Activated naive CD4-positive, alpha-beta T cell treated with Interleukin-2 at 50 U/mL for 16 hours (primary cell): ENCODE measurements at regions not wholly inside any gene's neighbourhood (a gene's known extent, or its start where the extent isn't known, plus 50 kb on each side); places are given as distances from the start of the nearest gene placed in this dataset.

ENCODE experiments used
- DNase-seq: peaks from one replicate; pipeline ENCODE4 v3.0.0-alpha.2; 2020

DNA sequence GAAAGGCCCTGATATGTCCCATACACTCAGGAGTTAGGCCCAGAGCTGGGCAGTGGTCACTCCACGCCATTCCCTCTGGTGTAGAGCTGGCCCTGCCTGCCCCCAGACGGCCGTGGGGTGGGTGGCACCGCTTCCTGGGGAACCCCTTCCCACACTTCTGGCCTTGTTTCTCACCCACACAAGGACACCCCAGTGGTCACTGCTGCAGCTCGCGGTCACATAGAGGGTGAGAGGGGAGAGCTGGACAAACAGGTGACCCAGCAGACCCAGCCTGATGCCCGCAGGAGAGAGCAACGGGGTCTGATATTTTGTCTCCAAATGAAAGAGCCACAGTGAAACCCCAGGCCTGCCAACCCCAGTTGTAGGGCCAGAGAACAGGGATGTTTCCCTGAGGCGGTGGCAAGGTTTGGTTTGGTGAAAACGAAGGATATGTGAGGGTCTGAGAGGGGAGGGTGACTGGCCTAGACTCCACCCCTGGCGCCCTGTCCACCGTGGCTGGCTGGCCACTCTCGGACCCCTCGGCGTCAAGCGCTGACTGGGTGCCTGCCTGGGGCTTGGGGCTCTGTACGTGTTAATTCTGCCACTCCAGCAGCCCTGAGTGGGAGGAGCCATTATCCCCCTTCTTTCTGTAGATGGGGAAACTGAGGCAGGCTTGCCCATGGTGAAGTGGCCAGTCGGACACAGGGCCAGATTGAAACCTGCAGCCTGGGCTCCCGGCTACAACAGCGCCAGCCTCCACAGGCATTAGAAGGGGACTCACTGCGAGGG lies 71.0 kb upstream of the PPARA start:
- DNase-seq: no peak

DNA sequence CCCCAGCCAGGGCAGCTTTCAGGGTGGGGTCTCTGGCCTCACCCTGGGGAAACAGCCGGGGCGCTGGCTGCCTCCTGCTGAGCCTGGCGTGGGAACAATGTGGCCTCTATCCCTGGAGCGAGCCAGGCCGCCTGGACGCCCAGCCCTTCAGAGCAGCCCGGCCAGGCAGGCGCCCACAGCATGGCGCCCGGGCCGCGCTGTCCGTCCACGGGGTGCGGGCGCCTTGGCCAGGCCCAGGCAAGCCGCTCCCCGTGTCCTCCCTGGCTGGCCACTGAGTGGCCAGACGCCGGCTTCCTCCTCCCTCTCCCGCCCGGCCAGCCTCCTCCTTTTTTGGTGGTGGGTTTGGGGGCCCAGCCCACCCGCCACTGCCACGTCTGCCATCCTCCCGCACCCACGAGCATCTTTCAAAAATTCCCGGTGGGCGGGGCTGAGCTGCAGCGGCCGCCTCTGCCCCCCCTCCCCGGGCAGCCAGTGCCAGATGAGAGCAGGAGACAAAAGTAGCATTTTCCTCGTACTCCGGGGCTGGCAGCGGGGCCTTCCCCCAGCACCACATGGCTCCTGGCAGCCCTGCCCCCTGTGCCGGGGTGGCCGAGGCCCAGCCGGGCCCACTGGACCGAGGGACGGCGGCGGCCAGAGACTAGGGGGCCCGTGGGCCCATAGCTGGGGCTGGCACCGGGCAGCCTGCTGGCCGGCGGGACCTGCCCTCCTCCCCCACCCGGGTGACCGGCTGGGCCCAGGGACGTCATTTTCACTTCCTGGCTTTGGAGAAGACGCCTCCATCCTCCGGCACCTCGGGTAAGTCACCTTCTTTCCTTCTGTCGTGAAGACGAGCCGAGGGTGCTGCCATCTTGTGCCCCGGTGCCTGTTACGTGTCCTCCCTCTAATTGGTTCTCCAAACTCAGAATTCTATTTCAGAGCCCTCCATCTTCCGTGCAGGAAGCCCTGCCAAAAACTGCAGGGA lies 70.2 kb upstream of the PPARA start:
- DNase-seq: no peak

DNA sequence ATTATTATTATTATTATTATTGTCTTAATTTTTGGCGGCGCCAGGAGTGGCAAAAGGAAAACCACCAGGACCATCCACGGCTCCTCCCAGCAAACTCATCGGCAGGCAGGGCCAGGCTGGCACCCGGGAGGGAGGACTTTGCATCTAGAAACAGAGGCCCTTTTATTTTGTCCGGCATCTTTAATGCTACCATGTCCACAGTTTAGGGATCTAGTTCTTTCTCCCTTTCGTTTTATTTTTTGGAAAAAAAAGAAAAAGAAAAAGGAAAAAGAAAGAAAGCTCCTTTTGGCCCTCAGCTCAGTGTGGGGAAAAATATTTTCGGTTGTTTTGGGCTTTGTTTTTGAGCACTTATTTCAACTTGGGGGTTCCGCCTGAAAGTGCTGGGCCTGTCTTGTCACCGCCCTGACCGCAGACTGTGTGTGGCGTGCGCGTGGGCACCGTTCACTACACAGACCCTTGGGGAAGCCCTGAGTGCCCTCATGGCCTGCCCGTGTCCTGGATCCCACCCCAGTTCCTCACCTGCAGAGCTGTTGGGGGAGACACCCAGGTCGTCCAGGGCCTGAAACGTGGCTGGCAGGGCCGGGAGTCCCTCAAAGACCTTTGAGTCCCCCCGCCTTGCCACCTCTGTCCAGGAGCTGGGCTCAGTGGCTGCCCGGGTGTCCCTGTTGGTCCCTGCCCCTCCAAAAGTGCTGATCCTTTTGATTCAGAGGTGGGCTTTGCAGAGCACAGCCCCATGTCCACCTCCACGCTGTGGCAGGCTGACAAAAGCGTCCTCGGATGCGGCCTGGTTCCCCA lies 69.1 kb upstream of the PPARA start:
- no peak for DNase-seq

DNA sequence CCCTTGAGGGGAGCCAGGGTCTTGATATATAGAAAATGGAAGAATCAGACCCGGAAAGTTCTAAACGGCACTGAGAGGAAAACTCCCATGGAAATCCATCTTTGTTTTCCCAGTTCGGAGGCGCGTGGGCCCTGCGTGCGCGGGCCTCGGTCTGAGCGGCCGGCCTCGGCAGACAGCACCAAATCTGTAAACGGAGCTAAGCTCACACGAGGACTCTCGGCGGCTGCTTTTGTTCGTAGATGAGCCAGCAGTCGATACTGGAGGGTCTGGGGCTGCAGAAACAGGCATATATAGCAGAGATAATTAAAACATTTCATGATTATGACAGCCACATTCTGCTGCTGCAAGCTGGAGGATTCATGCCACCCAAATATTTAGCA lies 68.5 kb upstream of the PPARA start:
- no peak for DNase-seq

DNA sequence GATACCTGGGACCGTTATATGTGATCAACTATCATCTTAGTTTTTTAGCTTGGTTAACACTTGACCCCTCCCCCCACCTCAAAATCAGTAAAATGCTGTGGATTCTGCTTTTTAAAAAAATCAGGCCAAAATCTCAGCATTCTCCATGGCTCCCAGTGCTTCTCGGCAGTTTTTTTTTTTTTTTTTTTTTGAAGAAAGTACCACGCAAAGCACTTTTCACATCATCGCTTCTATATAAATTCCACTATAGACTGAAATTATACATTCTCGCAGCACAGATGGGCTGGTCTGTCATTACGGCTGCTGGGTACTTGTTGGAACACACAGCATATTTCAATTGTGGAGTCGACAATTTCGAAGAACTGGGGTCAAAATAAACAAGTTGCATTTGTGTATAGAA lies 67.7 kb upstream of the PPARA start:
- DNase-seq: no peak

DNA sequence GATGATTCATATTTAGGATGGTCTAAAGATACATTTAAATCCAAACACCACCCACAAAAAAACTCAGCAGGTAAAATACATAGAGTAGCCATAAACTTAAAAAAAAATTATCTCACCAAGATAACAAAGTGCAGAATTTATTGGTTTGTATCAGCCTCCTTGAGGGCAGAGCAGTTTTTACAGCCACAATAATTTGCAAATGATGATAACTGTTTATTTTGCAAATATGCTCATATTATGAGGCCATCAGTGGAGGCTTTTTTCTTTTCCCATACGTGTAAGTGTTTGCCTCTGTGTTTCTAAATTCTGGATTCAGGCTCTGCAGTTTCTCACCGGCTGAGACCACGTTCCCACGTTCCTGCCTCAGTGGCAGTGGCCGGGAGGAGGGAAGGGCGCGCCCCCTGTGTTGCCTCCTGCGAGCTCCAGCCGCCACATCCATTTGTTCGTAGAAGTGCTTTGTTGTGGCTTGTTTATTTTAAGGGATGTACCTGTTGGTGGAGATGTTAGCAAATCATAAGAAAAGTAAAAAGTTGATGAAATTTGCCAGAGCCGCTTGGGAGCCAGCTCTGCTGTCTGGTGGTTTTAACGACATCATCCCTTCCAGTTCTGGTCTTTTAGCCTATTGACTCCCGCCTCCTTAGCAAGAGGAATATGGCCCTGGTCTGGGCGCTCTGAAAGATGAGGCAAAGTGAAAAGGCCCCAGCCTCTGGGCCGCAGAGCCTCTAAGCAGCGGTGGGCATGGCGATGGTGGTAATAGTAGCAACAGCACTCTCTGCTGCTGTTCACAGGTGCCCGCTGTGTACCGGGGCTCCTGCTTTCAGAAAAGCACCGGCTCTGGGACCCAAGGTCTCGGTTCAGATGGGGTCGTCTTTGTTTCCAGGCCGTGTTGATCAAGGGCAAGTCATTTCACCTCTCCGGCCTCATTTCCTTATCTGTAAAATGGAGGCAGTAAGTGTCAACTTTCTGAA lies 66.7 kb upstream of the PPARA start:
- no peak for DNase-seq

DNA sequence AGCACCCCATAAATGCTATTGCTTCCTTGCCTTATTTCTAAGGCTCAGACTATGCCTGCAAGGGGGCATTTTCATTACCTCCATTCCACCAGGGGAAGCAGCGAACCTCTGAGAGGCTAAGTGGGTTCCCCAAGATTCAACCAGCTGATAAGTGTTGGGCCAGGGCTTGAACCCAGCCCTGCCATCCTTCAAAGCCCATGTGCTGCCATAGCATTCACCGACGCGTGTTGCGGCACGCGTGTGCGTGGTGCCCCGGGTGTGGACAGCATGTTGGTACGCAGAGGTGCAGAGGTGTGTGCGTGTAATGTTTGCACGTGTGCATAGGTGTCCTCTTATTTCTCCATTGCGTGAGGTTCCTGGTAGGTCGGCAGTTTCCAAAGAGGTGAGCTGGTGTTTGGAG lies 66.0 kb upstream of the PPARA start:
- no peak for DNase-seq

DNA sequence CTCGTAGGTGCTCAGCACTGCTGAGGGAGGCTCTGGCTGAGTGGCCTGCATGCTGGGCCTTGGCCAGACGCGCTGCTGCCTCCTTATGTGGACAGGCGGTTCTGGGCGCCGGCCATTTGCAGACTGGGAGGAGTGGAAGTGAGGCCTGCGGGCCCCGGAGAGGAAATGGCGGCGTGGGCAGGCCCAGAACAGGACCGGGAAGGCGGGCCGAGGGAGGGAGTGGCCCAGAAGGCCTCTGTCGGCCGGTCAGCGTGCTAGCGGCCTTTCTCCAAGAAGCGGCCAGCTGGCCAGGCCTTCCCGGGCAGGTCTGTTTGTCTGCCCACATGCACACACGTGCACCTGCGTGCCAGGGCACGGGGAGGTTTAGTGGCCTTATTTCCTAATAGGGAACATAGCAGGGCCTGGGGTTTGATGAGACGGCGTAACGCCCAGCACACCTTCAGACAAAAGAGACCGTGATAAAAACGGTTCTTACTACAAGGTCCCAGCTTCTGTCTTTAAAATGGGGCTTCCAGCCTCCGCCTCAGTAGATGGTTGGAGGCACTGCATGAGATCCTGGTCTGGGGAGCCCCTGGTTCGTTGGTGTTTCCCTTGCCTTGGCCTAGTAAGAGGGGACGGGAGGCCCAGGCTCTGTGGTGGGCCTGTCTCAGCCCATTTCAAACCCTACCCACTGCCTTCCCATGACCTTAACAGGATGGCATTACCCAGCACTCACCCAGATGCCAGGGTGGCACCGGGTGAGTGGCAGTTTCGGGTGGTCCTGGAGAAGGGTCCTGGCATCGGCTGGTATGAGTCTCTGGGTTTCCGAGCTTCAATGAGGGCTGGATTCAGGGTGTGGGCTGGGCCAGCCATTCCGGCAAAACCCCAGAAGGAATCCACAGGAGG lies 65.1 kb upstream of the PPARA start:
- no peak for DNase-seq

DNA sequence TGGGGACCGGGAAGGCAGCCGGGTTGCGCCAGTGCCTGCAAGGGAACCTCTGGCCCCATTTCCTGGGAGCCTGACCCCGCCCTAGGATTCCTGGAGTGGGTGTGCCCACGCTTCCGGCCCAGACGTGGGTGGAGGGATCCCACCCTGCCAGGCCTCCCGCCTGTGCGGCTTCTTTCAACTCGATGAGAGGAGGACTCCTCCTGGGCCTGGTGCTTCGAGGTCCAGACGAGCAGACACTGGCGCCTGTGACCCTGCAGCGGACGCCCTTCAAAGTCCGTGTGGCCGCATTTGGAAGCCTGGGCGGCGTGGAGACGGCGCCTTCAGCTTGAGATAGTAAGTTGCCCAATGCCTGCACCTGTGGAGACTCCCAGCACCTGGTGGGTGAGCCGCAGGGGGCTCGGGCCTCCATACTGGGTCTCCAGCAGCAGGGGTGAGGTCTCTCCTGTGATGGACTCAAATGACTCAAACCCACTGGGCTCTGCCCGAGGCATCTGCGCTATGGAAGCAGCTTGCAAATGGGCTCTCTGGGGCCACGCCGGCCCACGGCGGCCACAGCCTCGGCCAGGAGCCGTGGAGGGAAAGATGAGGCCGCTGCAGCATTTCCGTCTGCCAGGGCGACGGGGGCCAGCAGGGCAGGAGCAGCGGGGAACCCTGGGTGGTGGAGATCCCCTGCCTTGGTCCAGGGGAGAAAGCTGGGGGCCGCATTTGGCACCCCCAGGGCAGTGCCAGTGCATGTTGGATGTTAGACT lies 64.3 kb upstream of the PPARA start:
- no peak for DNase-seq

DNA sequence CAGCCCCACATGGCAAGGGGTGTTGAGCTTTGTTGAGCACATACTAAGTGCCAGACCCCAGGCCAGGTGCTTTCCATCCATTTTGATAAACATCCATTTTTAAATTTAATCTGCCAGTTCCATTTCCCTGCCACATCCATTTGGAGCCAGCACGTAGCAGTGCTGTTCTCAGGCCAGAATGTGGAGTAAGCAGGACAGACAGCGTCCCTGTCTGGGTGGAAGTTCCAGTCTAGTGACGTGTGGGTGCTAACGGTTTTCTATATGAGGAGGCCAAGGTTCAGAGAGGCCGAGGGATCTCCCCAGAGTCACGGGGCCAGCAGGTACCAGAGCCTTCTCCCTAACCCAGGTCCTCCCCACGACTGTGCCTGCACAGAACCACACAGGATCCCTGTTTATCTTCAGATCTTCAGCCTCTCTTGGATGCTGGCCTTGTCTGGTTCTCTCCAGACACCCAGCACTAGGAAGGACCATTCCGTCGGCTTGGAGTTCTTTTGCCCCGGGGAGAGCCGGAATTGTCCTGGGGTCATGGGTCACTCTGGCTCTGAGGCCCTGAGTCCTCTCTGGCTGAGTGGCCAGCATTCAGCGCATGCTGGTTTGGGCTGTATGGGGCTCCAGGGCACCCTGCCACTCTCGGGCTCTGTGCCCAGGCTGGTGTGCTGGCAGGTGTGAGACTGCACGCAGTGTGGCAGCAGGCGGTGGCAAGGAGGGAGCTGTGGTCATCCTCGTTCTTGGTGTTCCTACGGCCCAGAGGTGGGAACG lies 63.6 kb upstream of the PPARA start:
- DNase-seq: no peak

DNA sequence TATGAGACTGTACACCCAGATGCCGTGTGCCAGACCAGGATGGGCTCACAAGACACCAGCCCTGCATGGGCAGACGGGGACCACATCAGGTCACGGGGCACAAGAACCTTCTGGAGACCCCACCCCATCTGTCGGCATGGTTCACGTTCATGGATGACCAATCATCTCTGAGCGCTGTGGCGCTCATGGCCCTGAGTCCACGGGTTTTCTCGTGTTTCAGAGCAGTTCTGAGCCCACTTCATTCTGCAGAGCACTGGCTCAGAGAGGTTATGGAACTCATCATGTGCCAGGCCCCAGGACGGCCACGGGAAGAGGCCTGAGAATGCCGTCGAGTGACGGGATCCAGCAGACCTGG lies 63.0 kb upstream of the PPARA start:
- no peak for DNase-seq

DNA sequence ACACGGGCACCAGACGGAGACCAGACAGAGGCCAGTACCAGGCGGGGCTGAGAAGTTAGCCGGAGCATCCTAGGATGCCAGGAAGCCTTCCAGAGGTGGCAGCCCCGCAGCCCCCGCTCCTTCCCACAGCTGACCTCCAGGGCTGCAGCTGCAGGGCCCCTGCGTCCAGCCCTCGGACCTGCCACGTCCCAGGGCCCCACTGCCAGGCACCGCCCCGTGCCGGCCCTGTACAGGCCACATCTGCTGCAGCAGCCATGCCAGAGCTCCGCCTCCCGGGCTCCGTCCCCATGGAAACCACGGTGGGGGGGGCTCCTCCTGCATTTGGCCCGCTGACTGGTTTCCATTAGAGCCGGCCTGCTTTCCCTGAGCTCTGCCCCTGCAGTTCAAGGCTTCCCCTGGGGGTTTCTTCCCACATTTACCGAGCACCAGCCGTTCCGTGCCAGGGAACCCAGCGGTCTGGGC lies 62.5 kb upstream of the PPARA start:
- no peak for DNase-seq

DNA sequence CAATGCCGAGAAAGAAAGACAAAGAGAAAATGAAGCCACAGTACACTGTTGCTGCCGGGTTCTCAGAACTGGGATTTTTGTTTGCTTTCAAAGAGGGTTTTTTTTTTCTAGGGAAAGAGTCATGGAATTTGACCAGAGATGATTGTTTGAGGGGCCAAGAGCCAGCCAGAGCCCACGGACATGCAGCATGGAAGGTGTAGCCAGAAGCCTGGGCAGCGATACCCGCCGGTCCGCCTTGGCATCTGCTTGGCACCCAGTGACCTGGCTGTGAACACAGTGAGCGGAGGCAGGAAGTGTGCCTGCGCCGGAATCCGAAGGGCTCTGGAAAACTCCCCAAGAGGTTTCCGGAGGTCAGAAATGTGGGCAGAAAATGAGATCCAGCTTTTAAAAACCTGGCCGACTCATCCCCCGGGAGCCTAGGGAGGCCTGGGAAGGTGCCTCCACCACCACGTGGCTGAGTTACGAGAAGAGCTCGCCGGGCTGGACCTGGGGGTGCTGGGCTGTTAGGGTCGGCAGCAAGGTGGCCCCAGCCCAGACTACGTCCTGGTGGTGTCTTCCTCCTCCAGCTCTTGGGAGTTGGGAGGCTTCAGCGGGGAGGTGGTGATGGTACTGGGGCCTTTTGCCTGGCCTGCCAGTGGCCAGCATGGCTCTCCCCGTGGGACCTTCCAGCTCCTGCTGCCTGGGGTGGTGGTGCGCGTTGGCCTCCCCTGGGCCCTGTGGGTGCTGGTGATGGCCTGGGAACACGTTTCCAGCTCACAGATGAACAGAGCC lies 61.6 kb upstream of the PPARA start:
- no peak for DNase-seq

DNA sequence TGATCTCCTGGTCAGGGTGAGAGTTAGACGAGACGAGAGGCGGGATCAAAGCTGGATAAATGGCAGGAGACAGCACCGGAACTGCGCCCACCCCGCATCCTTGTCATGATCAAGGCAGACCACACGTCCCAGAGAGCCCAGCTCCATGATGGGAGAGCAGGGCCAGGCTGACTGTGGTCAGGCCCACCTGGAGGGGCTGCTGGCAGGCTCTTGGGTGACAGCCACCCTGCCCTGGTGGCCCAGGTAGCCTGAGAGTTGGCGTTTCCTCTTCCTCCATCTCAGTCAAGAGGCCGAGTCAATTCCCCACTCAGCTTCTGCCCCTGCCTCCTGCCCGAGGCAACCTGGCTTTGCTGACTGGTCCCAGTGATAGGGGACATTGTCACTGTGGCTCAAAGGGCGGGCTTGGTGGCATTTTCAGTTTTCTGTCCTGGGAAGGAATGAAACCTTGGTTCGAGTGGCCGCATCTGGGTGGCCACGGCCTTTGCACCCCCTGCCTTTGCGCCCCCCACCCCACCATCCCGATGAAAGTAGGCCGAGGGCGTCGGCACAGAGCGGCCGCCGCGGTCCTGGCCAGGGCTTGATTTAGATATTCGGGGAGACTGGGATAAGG lies 60.8 kb upstream of the PPARA start:
- no peak for DNase-seq

DNA sequence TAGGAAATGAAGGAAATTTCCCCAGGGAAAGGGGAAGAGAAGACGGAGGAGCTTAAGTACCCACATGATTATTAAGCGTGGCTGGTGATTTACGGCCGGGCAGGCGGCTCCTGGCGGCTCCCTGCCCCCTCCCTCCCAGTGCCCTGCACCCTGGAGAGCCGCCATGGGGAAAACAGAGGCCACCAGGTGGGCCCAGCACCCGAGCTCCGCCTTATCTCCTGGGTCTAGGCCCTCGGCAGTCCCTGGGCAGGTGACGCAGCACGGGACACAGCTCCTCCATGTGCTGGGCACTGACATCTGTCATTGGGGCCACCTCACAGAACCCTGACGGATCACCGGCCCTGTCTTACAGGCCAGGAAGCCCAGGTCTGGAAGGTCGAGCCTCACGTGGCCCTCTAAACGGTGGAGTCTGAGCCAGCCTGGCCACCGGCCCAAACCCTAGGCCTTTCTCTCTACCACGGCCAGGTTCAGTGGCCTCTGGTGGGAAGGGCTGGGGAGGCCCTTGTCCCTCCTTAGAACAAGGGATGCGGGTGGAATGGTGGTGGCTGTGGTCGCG lies 60.2 kb upstream of the PPARA start:
- no peak for DNase-seq

DNA sequence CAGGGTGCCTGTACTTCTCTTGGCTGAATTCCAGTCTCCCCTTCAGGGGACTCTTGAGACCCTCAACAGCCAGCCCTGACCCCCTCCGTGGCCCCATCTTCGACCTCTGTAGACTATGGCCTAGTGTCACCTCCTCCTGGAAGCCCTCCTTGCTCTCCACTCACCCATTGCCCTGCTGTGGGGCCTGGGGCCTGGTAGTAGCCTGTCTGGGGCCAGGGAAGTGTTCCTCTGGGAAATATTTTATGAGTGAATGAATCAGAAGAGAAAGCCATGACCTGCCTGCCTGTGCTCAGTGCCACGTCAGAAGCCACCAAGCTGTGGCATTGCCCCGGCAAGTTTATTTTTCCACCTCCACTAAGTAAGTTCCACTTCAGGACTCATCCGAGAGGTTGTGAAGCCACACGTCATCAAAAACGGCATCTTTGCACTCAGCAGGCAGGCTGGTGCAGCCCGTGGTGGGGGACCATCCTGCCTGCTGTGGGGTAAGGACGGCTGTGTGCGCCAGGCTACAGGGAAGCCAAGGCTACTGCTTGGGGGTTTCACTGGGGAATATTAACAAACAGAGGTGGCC lies 59.6 kb upstream of the PPARA start:
- DNase-seq: no peak

DNA sequence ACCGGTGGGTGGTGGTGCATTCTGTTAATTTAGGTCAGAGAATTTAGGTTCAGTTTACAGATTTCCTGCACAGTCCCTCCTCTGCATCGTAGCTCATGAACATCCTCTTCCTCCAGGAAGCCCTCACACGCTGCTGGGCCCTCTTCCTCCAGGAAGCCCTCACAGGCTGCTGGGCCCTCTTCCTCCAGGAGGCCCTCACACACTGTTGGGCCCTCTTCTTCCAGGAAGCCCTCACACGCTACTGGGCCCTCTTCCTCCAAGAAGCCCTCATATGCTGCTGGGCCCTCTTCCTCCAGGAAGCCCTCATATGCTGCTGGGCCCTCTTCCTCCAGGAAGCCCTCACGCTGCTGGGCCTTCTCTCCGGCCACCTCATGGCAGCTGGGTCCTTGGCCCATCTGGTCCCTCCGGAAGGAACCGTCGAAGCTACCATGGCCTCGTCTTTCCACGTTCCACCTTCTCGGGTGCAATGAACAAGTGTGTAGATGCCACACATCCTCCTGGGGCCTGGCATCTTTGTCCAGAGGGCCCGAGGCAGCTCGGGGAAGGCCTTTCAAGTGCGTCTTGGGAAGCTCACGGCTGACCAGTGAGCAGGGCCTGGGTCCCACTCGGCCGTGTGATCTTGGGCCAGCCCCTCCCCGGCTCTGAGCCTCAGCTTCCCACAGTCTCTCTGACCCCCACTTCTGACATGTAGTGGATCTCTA lies 58.9 kb upstream of the PPARA start:
- no peak for DNase-seq
